ENCODE measurements at regions not wholly inside any gene's neighbourhood (a gene's known extent, or its start where the extent isn't known, plus 50 kb on each side); places are given as distances from the start of the nearest gene placed in this dataset.

DNA sequence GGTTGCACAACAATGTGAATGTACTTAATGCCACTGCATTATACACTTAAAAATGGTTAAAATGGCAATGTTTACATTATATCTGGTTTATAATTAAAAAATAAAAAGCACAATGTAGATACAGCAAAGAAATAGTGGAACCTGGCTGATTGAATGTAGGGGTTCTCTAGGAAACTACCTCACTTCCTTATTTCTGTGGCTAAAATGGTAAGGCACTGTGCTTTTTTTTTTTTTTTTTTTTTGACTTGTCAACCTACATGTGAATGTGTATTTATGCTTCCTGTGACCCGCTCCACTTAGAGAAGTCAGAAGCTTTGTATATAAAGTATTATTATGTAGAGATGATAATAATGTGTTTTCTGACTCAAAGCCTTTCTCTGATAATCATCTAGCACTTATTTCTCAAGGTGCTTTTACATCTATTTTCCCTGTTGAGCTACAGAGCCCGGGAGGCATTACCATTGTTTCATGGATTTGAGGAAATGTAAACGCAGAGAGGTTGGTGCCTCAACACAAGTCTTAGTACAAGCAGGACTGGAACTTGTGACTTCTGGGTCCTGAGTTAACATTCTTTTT, 55.0 kb downstream of the SOX4 start:
- DNase-seq, result no peak

DNA sequence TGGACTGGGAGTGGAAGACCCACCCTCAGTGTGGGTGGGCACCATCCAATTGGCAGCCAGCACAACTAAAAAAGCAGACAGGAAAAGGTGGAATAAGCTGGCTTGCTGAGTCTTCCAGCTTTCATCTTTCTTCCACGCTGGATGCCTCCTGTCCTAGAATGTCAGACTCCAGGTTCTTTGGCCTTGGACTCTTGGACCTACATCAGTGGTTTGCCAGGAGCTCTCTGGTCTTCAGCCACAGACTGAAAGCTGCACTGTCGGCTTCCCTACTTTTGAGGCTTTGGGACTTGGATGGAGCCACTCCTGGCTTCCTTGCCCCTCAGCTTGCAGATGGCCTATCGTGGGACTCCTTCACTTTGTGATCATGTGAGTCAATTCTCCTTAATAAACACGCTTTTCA, 59.8 kb downstream of the SOX4 start:
- no peak for DNase-seq

GRCh38 chr6:21653905-21654304, 60.4 kb downstream of the SOX4 start:
- no peak for DNase-seq

DNA sequence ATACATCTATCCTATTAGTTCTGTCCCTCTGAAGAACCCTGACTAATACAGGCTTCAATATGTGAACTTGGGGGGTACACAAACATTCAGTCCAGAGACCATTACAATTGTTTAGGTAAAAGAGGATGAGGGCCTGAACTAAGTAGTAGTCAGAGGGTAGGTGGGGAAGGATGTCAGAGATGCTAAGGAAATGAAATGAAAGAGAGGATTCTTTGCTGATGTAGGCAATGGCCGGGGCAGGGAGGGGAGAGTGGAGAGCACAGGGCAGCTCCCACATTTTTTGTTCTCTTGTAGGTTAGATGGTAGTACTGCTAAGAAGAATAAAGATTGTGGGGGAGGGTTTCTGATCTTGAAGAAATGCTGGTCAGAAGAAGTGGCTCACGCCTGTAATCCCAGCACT, 60.8 kb downstream of the SOX4 start:
- DNase-seq, result no peak

DNA sequence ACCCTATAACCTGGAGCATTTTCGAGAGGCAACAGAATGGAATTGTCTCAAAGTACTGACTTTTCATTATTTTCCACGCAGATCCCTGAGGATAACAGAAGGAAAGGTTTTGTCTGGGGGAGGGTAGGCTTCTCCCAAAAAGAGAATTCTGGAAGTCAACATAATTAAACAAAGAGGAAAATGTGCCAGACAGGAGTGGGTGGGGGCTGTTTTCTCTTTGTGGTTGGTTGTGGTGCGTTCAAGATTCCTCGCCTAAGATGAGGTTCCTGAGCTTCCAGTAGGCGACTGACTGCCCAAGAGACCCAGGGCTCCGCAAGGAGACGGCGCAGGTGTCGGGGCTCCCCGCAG, 70.4 kb downstream of the SOX4 start:
- DNase-seq, result no peak

DNA sequence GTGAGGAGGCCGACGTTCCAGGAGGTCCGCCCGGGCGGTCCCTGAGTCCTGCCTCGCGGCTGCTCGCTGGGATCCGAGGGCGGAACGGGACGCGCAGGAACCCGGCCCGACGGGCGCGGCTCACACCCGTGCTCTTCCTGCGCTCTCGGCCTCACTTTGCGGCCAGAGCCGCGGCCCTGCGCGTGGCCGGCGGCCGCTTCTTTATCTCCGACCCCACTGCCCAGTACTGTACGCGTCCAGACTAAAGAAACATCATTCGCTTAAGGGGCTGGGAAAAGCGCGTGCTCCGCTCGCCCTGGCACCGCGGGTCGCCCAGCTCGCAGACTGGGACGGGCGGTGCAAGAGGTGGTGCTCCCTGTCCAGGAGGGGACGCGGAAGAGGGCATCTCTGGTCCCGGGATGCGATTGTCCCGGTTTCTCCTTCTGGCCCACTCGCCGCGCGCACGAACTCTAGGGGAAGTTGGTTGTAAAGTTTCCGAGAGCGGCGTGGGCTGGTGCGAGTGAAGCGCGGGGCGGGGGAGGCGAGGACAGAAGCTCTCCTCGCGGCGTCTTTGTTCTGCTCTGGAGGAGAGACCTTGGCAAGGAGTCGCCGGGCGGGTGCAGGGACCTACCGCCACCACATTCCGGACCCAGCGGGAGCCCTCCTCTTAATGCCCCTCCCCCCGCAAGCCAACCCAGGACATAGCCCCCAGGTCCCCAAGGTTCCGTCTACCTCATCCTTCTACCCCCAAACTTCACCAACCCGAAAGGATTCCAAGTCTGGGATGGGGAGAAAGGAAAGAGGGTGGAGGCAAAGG, 71.0 kb downstream of the SOX4 start:
- DNase-seq, result no peak

- no peak for DNase-seq
Measured at GRCh38 chr6:21665110-21665391, 71.5 kb downstream of the SOX4 start.

DNA sequence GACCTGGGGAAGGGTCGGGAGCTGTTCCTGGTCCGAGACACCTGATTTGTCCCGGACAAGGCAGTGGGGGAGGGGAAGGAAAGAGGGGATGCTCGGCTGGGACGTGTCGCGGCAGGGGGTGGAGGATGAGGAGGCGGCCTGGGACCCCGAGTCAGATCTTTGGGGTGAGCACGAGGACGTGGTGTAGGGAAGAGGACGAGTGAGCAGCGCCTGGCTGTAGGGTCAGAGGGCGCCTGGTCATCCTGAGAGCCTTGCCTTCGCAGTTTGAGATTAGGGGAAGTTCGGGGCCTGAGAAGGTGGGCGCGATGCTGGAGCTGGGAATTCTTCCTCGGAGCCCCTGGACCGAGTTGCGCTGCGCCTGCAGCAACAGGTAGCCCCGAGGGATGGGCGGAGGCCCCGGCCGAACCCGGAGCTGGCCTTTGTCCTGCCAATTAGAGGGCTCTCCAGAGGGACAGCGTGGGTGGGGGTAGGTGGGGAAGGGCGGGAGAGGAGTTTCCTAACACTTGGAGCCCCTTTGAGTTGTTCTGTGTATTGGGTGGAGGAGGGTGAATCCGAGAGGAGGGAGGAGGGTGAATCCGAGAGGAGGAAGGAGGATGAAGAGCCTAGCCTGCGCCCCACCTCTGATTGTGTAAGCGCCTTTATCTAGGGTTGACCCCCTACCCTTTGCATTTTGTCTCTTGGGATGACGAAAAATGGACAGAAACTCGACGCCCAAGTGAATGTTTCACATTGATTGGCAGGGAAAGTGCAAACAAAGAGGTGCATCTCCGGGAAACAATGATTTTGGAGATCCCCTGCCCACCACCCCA, 72.0 kb downstream of the SOX4 start:
- no peak for DNase-seq

GRCh38 chr6:21666201-21666691, 72.7 kb downstream of the SOX4 start:
- DNase-seq, result no peak

DNA sequence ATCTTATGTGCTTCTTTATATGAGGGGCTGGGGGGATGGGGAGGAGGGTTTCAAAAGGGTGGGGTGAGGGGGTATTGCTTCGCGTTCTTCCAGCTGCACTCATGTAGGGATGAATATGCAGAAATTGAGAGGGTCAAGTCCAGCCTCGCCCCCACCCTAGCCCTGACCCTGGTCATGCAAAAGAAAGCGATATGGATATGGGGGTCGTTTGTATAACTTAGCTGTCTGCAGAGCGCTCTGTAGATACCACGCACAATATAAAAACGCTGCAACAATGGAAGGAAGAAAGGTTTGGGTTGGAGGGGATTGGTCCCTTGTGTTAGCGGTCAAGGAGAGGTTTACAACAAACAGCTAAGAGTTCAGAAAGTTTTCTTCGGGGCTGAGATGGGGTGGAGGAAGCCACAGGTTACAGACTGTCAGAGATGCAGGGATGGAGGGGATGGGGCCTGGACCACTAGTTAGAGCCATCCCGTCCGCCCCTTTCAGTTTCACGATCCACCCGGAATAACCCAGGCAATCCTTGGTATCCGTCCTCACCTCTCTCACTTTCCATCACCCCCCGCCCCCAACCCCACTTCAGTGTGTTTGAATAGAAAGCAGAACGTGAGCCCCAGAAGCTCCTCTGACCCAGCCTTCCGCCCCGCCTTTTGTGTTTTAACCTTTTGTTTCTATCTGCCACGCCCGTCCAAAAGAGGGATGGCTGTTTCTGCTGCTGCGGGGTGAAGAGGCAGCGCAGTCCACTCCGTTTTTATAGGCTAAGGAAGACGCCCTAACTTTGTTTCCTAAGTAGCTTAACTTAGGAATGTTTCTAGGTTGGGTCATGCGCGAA, 73.5 kb downstream of the SOX4 start:
- DNase-seq, result no peak

- DNase-seq, result no peak
Measured at GRCh38 chr6:21668795-21669194, 75.2 kb downstream of the SOX4 start.

DNA sequence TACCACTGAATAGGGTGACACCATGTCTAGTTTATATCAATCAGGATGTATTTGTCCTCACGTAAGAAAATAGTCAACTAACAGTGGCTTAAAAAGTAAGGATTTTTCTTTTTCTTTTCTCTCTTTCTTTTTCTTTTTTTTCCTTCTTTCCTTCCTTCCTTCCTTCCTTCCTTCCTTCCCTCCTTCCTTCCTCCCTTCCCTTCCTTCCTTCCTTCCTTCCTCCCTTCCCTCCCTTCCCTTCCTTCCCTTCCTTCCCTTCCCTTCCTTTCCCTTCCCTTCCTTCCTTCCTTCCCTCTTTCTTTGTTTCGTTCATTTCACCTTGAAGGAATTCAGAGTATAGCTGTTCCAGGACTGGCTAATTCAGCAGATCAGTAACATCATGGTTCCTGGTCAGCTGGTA, 83.2 kb downstream of the SOX4 start:
- no peak for DNase-seq

DNA sequence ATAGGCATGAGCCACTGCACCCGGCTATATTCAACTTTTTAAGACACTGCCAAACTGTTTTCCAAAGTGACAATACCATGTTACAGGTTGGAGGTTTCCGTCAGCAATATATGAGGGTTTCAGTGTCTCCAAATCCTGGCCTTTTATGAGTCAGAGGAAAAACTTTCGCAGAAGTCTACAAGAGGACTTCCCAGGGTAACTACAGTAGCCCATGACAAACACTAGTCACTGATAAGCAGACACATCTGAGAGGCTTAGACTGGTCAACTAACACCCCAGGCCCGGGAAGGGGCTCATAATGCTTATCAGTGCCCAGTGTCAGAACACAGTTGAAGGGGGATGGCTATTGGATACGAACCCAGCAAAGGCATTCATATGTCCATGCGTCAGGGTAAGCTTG, 85.4 kb downstream of the SOX4 start:
- no peak for DNase-seq

GRCh38 chr6:21679761-21680265, 86.3 kb downstream of the SOX4 start:
- no peak for DNase-seq

DNA sequence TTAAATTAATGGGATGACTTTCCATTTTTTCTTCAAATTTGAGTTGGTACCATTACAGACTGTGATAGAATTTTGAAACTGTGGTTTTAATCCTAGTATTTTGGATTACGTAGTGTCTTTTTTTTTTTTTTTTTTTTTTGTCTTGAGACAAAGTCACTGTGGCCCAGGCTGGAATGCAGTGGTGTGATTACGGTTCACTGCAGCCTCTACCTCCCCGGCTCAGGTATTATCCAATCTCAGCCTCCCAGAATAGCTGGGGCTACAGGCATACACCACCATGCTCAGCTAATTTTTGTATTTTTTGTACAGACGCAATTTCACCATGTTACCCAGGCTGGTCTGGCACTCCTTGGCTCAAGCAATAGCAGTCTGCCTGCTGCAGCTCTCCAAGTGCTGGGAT, 87.1 kb downstream of the SOX4 start:
- DNase-seq, result no peak

DNA sequence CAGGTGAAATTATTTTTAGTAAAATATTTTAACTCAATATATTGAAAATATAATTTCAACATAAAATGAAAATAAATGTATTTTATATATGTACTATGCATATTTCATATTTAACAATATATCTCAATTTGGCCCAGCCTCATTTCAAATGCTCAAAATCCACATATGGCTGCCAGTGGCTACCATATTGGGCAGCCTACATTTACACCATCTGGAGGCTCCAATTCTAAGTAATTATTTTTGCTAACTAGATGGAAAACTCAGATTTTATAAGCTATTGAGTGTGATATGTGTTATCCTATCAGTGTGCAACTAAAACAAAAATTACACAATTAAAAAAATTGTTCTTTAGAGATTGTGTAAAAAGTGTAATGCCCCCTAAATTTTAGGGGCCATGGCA, 96.9 kb downstream of the SOX4 start:
- no peak for DNase-seq

- no peak for DNase-seq
Measured at GRCh38 chr6:21691685-21692346, 98.3 kb downstream of the SOX4 start.

GRCh38 chr6:21692721-21693120, 99.2 kb downstream of the SOX4 start:
- DNase-seq, result no peak

DNA sequence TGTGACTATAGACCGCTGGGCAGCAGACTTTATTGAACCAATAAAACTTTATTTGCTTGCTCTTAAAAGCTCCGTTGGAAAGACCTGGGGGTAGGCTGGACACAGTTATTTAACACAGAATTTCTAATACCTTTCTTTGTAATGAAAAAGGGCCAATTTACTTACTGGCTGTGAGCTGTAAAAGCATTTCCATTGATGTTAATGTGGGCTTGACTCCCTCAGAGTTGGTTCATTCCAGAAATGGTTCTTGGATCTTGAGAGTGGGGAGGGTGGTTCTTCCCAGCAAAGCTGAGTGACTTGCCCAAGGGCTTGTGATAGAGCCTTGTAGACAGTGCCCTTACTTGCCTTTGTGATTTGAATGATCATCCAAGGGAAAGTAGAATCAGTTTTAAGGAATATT, 100.6 kb downstream of the SOX4 start:
- DNase-seq, result no peak

DNA sequence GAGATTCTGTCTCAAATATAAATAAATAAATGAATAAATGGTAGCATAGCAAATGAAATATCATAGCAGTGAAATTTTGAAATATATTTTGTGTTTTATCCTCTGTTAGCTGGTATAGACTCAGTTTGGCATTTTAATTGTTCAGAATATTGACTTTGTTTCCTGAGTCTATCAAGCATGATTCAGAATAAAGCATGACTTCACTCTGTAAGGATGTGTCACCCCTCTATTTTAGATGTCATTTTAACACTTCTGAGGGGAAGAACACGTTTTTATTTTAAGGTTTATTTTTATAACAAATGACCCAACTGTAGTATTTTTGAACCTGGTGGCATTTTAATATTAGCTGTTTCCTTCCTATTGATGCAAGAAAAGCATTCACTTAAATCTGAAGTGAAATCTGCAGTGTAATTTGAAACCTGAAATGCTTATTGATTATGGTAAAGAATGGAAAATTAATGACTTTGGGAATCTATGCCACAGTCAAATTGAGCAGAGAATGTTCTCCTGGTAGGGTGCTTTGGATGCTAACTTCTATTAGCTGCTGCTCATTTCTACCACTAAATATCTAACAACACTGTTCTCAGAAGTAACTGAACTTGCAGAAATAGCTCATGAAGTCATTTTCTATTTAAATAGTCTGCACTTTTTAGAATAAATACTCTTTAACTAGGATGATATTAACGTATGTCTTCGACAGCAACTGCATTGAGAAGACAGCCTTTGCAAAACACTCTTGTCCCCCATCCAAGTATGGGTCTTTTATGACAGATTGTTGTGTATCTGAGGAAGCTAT, 114.2 kb downstream of the SOX4 start:
- no peak for DNase-seq

- DNase-seq, result no peak
Measured at GRCh38 chr6:21708320-21708580, 114.7 kb downstream of the SOX4 start.

DNA sequence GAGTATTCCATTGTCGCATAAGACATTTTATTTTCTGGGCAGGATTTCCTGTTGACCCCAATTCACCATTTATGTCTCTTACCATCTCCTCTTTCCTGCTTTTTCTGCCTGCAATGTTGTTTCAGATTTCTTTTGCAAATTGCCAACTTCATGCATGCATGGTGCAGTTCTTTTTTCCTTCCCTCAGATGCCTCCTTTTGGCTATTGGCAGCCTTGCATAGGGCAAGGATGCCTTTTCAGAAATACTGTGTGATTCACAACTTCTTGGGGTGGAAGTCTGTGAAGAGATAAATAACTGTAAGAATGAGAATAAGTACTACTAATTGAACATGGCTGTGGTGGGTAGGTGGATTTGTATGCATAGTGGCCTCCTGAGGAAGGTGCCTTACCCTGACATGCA, 116.7 kb downstream of the SOX4 start:
- DNase-seq, result no peak
